Chondrocyte (in vitro differentiated cells): ENCODE measurements at regions not wholly inside any gene's neighbourhood (a gene's known extent, or its start where the extent isn't known, plus 50 kb on each side); places are given as distances from the start of the nearest gene placed in this dataset.

ENCODE experiments used
- DNase-seq: peaks from one replicate; pipeline ENCODE4 v3.0.0; 2021; ENCODE audit warnings: mixed read lengths, low spot score
- H3K27ac Mint-ChIP-seq: one replicate; pipeline ENCODE4 v1.8.0; 2021; ENCODE audit warnings: mild to moderate bottlenecking, moderate library complexity, mixed read lengths; ENCODE audit not compliant: unreplicated experiment
- H3K27me3 Mint-ChIP-seq: 2 replicates; pipeline ENCODE4 v1.8.0; 2021; ENCODE audit warnings: low read depth, mixed read lengths
- H3K36me3 Mint-ChIP-seq: 2 replicates; pipeline ENCODE4 v1.8.0; 2021; ENCODE audit warnings: low read depth, mixed read lengths
- H3K4me1 Mint-ChIP-seq: 2 replicates; pipeline ENCODE4 v1.8.0; 2021; ENCODE audit warnings: low read depth, mild to moderate bottlenecking, mixed read lengths
- H3K4me3 Mint-ChIP-seq: one replicate; pipeline ENCODE4 v1.8.0; 2021; ENCODE audit warnings: mild to moderate bottlenecking, moderate library complexity, mixed read lengths; ENCODE audit not compliant: unreplicated experiment
- H3K9me3 Mint-ChIP-seq: 2 replicates; pipeline ENCODE4 v1.8.0; 2021; ENCODE audit warnings: low read depth, mixed read lengths
- TF ChIP-seq, protein P1 (sequence below): fragments of 200-600 bp; sonication (generic); IDR thresholded peaks from 2 replicates; pipeline ENCODE4 v1.5.0; 2021; ENCODE audit warnings: antibody characterized with exemption, mild to moderate bottlenecking, moderate library complexity

- Mint-ChIP-seq H3K27me3 (no peaks in the 10 kb centered on the region), H3K27ac (peak overlapping the region; percentile 94), H3K9me3 (peaks cover 31% of the 10 kb centered on the region), H3K4me1 (peaks cover 29% of the 10 kb centered on the region), H3K4me3 (no peak overlapping the region), H3K36me3 (peaks cover 7% of the 10 kb centered on the region)
- no peak for DNase-seq
- TF ChIP-seq, protein P1, sequence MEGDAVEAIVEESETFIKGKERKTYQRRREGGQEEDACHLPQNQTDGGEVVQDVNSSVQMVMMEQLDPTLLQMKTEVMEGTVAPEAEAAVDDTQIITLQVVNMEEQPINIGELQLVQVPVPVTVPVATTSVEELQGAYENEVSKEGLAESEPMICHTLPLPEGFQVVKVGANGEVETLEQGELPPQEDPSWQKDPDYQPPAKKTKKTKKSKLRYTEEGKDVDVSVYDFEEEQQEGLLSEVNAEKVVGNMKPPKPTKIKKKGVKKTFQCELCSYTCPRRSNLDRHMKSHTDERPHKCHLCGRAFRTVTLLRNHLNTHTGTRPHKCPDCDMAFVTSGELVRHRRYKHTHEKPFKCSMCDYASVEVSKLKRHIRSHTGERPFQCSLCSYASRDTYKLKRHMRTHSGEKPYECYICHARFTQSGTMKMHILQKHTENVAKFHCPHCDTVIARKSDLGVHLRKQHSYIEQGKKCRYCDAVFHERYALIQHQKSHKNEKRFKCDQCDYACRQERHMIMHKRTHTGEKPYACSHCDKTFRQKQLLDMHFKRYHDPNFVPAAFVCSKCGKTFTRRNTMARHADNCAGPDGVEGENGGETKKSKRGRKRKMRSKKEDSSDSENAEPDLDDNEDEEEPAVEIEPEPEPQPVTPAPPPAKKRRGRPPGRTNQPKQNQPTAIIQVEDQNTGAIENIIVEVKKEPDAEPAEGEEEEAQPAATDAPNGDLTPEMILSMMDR = no peak
These were observed 143.9 kb upstream of the SIX2 start for GRCh38 chr2:45153121-45153520.

DNA sequence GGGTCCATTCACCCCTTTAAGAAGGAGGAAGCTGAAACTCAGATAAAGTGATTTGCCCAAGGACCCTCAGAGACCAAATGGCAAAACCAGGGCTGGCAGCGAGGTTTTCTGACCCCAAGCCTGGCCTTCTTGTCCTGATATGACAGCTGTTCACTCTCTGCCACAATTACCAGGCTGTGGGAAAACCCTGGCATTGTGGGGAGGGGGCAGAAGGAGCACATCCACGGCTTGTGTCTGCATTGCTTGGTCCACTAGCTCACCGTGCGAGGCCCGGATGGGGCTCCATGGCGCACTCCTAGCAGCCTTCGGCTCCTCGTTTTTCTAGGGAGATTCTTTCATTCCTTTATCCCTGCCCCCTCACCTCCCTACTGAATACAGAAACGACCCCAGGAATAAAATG is 143.4 kb upstream of the SIX2 start:
- no peak for DNase-seq
- peaks cover 29% of the 10 kb centered on the region for H3K4me1 Mint-ChIP-seq
- H3K27ac Mint-ChIP-seq = peak overlapping the region; percentile 94
- TF ChIP-seq, protein P1 = no peak
- H3K36me3 Mint-ChIP-seq = peaks cover 9% of the 10 kb centered on the region
- no peak overlapping the region for H3K4me3 Mint-ChIP-seq
- H3K9me3 Mint-ChIP-seq = peaks cover 33% of the 10 kb centered on the region
- no peaks in the 10 kb centered on the region for H3K27me3 Mint-ChIP-seq

DNA sequence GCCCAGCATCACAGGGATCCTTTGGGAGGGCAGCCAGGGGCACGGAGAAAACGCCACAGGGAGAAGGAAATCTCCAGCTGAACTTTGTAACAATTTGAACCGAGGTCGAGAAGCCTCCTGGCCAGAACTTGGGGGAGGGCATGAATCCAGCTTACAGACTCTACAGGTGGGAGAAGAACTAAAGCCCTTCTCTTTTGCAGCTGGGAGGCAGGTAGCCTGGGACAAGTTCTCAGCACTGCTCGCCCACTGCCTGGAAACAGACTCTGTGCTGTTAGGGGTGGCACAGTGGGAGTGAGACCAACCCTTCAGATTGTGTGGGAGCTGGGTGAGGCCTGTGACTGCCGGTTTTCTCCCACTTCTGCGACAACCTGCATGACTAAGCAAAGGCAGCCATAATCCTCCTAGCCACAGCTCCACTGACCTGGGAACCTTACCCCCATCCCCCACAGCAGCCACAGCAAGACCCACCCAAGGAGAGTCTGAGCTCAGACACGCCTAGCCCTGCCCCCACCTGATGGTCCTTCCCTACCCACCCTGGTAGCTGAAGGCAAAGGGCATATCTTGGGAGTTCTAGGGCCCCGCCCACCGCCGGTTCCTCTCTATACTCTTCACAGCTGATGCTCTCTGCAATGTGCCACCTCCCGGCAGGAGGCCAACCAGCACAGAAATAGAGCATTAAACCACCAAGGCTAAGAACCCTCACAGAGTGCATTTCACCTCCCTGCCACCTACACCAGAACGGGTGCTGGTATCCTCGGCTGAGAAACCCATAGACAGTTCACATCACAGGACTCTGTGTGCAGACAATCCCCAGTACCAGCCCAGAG is 136.0 kb upstream of the SIX2 start:
- H3K36me3 Mint-ChIP-seq = peaks cover 7% of the 10 kb centered on the region
- peaks cover 30% of the 10 kb centered on the region for H3K9me3 Mint-ChIP-seq
- H3K4me3 Mint-ChIP-seq = no peak overlapping the region
- TF ChIP-seq, protein P1 = no peak
- H3K27me3 Mint-ChIP-seq = peaks cover 5% of the 10 kb centered on the region
- H3K27ac Mint-ChIP-seq = no peak overlapping the region
- no peak for DNase-seq
- no peaks in the 10 kb centered on the region for H3K4me1 Mint-ChIP-seq

DNA sequence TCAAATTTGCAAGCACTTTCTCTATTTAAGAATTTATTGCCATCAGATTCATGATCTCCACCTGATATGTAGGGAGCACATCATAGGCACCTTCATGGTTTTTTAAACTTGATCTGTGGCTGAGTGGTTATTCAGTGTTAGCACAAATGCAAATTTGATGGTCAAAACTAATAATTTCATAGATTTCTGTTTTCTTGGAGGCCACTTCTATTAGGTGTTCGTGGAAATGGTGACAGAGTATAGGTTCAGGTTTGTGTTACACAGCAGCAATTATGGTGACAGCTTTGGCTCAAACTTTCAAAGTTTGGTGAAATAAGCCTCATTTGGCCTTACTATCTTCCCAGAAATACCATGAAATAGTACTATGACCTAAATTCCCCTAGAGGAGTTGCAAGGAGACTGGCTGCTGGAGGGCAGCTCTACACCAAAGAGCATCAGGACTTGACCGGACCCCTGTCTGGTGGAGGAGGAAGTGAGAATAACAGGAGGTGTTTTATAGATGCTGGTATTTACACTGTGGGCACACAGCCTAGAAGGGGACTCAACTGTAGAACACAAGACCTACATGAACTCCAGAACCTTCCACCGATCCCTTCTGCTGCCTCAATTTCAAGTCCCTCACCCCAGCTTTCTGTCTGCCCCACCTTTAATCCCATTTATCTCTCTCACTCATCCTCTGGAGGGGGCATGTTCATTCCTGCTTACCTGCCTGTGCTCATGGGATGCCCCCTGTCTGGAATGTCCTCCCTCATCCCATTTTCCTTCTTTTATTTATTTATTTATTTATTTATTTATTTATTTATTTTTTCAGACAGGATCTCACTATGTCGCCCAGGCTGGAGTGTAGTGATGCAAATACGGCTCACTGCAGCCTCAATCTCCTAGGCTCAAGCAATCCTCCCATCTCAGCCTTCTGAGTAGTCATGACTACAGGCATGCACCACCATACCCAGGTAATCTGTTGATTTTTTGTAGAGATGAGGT is 132.9 kb upstream of the SIX2 start:
- H3K4me1 Mint-ChIP-seq = no peaks in the 10 kb centered on the region
- no peak overlapping the region for H3K27ac Mint-ChIP-seq
- peaks cover 4% of the 10 kb centered on the region for H3K9me3 Mint-ChIP-seq
- no peaks in the 10 kb centered on the region for H3K36me3 Mint-ChIP-seq
- peaks cover 5% of the 10 kb centered on the region for H3K27me3 Mint-ChIP-seq
- TF ChIP-seq, protein P1 = no peak
- H3K4me3 Mint-ChIP-seq = no peak overlapping the region
- DNase-seq = no peak

GRCh38 chr2:45140675-45141074 is 131.4 kb upstream of the SIX2 start:
- DNase-seq = no peak
- no peaks in the 10 kb centered on the region for H3K9me3 Mint-ChIP-seq
- H3K4me3 Mint-ChIP-seq = no peak overlapping the region
- no peak overlapping the region for H3K27ac Mint-ChIP-seq
- H3K27me3 Mint-ChIP-seq = peaks cover 5% of the 10 kb centered on the region
- no peaks in the 10 kb centered on the region for H3K4me1 Mint-ChIP-seq
- H3K36me3 Mint-ChIP-seq = no peaks in the 10 kb centered on the region
- TF ChIP-seq, protein P1 = no peak
